Muscle layer of colon (tissue), 2 donors: ENCODE measurements at regions not wholly inside any gene's neighbourhood (a gene's known extent, or its start where the extent isn't known, plus 50 kb on each side); places are given as distances from the start of the nearest gene placed in this dataset.
"Not testable (repeated sequence)": the region's sequence is repeated elsewhere in the genome, so short reads cannot be mapped to it uniquely, and the experiment has no call there.

Experiments
- H3K27ac ChIP-seq: one replicate; pipeline ENCODE4 v1.7.0; 2013; ENCODE audit warnings: low read depth, mild to moderate bottlenecking, low read length, moderate library complexity
- H3K27me3 ChIP-seq, 2 donors: one replicate each; pipeline ENCODE4 v1.7.0; 2013; ENCODE audit warnings: low read length in 2 of 2, mild to moderate bottlenecking in 2 of 2; ENCODE audit not compliant: insufficient read depth in 2 of 2, control insufficient read depth in 1 of 2
- H3K36me3 ChIP-seq: one replicate; pipeline ENCODE4 v1.7.0; 2013; ENCODE audit warnings: mild to moderate bottlenecking, low read length; ENCODE audit not compliant: insufficient read depth
- H3K4me1 ChIP-seq: one replicate; pipeline ENCODE4 v1.7.0; 2013; ENCODE audit warnings: mild to moderate bottlenecking, low read length; ENCODE audit not compliant: insufficient read depth
- H3K4me3 ChIP-seq, 2 donors: one replicate each; pipeline ENCODE4 v1.7.0; 2013; ENCODE audit warnings: low read length in 2 of 2, low read depth in 1 of 2, mild to moderate bottlenecking in 1 of 2, moderate library complexity in 1 of 2
- H3K9ac ChIP-seq: one replicate; pipeline ENCODE4 v1.7.0; 2013; ENCODE audit warnings: low read length
- H3K9me3 ChIP-seq: one replicate; pipeline ENCODE4 v1.7.0; 2013; ENCODE audit warnings: mild to moderate bottlenecking, low read length
- donor health status: abdominal sarcoma.
- donor health status: Adenocarcinoma of cecum.

DNA sequence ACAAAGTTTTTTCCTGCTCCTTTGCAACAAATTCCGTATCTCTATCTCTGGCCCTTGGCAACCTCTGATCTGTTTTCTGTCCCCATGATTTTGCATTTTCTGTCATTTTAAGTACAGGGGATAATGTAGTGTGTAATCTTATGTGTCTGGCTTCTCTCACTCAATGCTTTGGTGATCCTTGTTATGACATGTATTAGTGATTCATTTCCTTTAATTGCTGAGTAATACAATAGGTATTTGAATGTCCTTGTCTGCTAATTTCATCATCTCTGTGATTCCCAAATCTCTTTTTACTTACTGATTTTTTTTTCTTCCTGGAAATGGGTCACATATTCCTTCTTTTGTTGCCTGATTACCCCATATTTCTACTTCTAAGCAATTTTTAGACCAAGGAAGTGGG, 1538.6 kb upstream of the PCDH10 start:
- not testable (repeated sequence) for H3K9me3 ChIP-seq, H3K4me1 ChIP-seq, H3K27ac ChIP-seq, H3K9ac ChIP-seq, H3K4me3 ChIP-seq, H3K36me3 ChIP-seq, H3K27me3 ChIP-seq

- Histone ChIP-seq H3K9me3 (no peaks in the 10 kb centered on the region), H3K27ac (no peak overlapping the region), H3K27me3 (no peaks in the 10 kb centered on the region), H3K4me3 (no peak overlapping the region), H3K36me3 (no peaks in the 10 kb centered on the region), H3K4me1 (no peaks in the 10 kb centered on the region), H3K9ac (no peak overlapping the region)
Measured at GRCh38 chr4:131613086-131613823, 1535.8 kb upstream of the PCDH10 start.

GRCh38 chr4:131613824-131614216, 1535.3 kb upstream of the PCDH10 start:
- no peak overlapping the region for H3K9ac ChIP-seq
- no peak overlapping the region for H3K4me3 ChIP-seq
- no peaks in the 10 kb centered on the region for H3K4me1 ChIP-seq
- no peaks in the 10 kb centered on the region for H3K27me3 ChIP-seq
- no peaks in the 10 kb centered on the region for H3K9me3 ChIP-seq
- no peak overlapping the region for H3K27ac ChIP-seq
- no peaks in the 10 kb centered on the region for H3K36me3 ChIP-seq

DNA sequence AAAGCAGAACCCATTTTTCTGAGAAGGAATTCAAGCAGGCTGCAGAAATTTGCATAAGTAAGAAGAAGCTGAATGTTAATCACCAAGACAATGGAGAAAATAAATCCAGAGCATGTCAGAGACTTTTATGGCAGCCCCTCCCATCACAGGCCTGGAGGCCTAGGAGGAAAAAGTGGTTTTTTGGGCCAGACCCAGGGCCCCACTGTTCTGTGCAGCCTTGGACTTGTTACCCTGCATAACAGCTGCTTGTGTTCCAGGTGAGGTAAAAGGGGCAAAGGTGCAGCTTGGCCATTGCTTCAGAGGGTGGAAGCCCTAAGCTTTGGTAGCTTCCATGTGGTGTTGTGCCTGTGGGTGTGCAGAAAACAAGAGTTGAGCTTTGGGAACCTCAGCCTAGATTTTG, 1516.2 kb upstream of the PCDH10 start:
- H3K9ac ChIP-seq: no peak overlapping the region

GRCh38 chr4:131635191-131635590, 1513.9 kb upstream of the PCDH10 start:
- Histone ChIP-seq H3K4me3 (no peak overlapping the region), H3K9ac (no peak overlapping the region), H3K36me3 (no peaks in the 10 kb centered on the region), H3K9me3 (no peaks in the 10 kb centered on the region), H3K27ac (no peak overlapping the region), H3K4me1 (no peaks in the 10 kb centered on the region), H3K27me3 (no peaks in the 10 kb centered on the region)

More for the DNA sequence above, 1516.2 kb upstream of the PCDH10 start:
- H3K27ac ChIP-seq: no peak overlapping the region
- H3K4me3 ChIP-seq: no peak overlapping the region
- H3K27me3 ChIP-seq: no peaks in the 10 kb centered on the region
- H3K4me1 ChIP-seq: no peaks in the 10 kb centered on the region
- no peaks in the 10 kb centered on the region for H3K36me3 ChIP-seq
- H3K9me3 ChIP-seq: no peaks in the 10 kb centered on the region

DNA sequence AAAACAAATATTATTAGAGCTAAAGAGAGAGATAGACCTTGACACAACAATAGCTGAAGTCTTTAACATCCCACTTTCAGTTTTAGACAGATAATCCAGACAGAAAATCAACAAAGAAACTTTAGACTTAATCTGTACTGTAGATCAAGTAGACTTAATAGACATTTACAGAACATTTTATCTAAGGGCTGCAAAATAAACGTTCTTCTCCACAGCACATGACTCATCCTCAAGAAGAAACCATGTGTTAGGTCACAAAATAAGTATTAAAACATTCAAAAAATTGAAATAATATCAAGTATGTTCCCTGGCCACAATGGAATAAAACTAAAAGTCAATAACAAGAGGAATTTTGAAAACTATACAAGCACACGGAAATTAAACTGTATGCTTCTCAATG, 1510.3 kb upstream of the PCDH10 start:
- H3K9ac ChIP-seq: no peak overlapping the region
- H3K27me3 ChIP-seq: no peaks in the 10 kb centered on the region
- no peak overlapping the region for H3K4me3 ChIP-seq
- no peaks in the 10 kb centered on the region for H3K36me3 ChIP-seq
- no peaks in the 10 kb centered on the region for H3K4me1 ChIP-seq
- H3K27ac ChIP-seq: no peak overlapping the region
- no peaks in the 10 kb centered on the region for H3K9me3 ChIP-seq

DNA sequence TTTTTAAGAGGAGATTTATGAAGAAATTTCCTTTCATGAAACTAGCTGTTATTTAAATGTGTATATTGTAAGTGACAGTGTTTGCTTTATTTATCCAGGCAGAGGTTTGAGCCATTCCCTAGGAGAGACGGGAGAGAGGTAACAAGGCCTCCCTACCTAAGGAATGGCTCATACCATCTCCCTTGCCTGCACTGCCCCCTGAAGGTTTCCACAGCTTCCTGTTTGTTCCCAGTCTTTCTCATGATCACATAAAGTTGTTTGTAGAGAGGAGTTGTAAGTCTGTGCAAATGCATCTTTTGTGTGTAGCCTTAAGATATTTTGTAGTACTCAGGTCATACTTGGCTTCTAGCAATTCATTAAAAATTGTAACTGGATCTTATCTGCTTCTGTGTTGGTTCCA, 1504.5 kb upstream of the PCDH10 start:
- H3K27ac ChIP-seq: no peak overlapping the region
- H3K9me3 ChIP-seq: no peaks in the 10 kb centered on the region
- H3K4me1 ChIP-seq: no peaks in the 10 kb centered on the region

GRCh38 chr4:131649227-131649626, 1499.9 kb upstream of the PCDH10 start:
- no peaks in the 10 kb centered on the region for H3K9me3 ChIP-seq

More for the DNA sequence above, 1504.5 kb upstream of the PCDH10 start:
- Histone ChIP-seq H3K4me3 (no peak overlapping the region), H3K36me3 (no peaks in the 10 kb centered on the region), H3K27me3 (no peaks in the 10 kb centered on the region), H3K9ac (no peak overlapping the region)

DNA sequence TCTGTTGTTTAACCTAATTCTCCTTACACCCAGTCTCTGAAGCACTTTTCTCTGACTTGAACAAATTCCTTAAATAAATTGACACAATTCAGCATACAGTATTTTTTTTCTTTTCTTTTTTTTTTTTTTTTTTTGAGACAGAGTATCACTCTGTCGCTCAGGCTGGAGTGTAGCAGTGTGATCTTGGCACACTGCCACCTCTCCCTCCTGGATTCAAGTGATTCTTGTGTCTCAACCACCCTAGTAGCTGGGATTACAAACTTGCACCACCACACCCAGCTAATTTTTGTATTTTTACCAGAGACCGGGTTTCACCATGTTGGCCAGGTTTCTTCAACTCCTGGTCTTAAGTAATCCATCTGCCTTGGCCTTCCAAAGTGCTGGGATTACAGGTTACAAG, 1498.1 kb upstream of the PCDH10 start:
- Histone ChIP-seq H3K9me3 (no peaks in the 10 kb centered on the region), H3K27me3 (no peaks in the 10 kb centered on the region), H3K4me3 (no peak overlapping the region), H3K27ac (no peak overlapping the region), H3K4me1 (no peaks in the 10 kb centered on the region), H3K9ac (no peak overlapping the region), H3K36me3 (no peaks in the 10 kb centered on the region)

More at GRCh38 chr4:131649227-131649626, 1499.9 kb upstream of the PCDH10 start:
- Histone ChIP-seq H3K27ac (no peak overlapping the region), H3K9ac (no peak overlapping the region), H3K4me3 (no peak overlapping the region), H3K27me3 (no peaks in the 10 kb centered on the region), H3K36me3 (no peaks in the 10 kb centered on the region), H3K4me1 (no peaks in the 10 kb centered on the region)

DNA sequence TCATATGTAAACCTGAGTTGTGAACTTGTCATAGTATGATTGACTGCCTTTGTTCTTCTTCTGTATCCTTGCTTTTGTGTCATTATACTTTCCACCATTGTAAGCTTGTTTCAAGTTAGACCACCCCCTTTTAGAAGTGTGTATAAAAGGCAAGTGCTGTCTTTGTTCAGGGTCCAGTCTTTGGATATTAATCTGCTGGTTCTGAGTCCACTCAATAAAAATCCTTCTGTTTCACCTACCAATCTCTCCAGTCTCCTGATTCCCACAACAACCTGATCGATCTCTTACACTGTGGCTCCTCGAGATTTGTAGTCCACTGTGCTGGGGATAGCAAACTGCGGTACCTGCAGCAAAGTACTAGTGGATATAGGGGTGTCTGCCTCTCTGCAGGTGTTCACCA, 1465.8 kb upstream of the PCDH10 start:
- not testable (repeated sequence) for H3K36me3 ChIP-seq, H3K27me3 ChIP-seq, H3K9ac ChIP-seq, H3K27ac ChIP-seq, H3K9me3 ChIP-seq, H3K4me3 ChIP-seq, H3K4me1 ChIP-seq

GRCh38 chr4:131721883-131722282, 1427.2 kb upstream of the PCDH10 start:
- Histone ChIP-seq H3K27me3 (no peaks in the 10 kb centered on the region), H3K36me3 (no peaks in the 10 kb centered on the region), H3K4me3 (no peak overlapping the region), H3K27ac (no peak overlapping the region), H3K4me1 (no peaks in the 10 kb centered on the region), H3K9ac (no peak overlapping the region), H3K9me3 (no peaks in the 10 kb centered on the region)

- not testable (repeated sequence) for H3K4me1 ChIP-seq, H3K36me3 ChIP-seq, H3K9me3 ChIP-seq, H3K27me3 ChIP-seq, H3K4me3 ChIP-seq, H3K27ac ChIP-seq, H3K9ac ChIP-seq
Measured at GRCh38 chr4:131723069-131723468, 1426.0 kb upstream of the PCDH10 start.
